HG02973 (cell line): ENCODE measurements at regions not wholly inside any gene's neighbourhood (a gene's known extent, or its start where the extent isn't known, plus 50 kb on each side); places are given as distances from the start of the nearest gene placed in this dataset.
A peak's percentile ranks its signal among the peaks of the same experiment; 100 is the strongest.
"Not testable (repeated sequence)": the region's sequence is repeated elsewhere in the genome, so short reads cannot be mapped to it uniquely, and the experiment has no call there.

Experiments
- ATAC-seq: cut with Tn5 transposase; IDR thresholded peaks from one replicate; pipeline ENCODE4 v1.9.1; 2021; ENCODE audit warnings: moderate library complexity; ENCODE audit not compliant: unreplicated experiment

- ATAC-seq, result no peak
Measured at GRCh38 chrX:78603908-78604307, 55.2 kb downstream of the RTL3 start.

- ATAC-seq, result no peak
Measured at GRCh38 chrX:78595901-78596502, 63.1 kb downstream of the RTL3 start.

- ATAC-seq, result no peak
Measured at GRCh38 chrX:78593701-78594100, 65.4 kb downstream of the RTL3 start.

GRCh38 chrX:78592030-78592429, 67.1 kb downstream of the RTL3 start:
- no peak for ATAC-seq

- ATAC-seq, result no peak
Measured at GRCh38 chrX:78574306-78574705, 84.8 kb downstream of the RTL3 start.

- no peak for ATAC-seq
Measured at GRCh38 chrX:78573630-78574029, 85.5 kb downstream of the RTL3 start.

- no peak for ATAC-seq
Measured at GRCh38 chrX:78571849-78572248, 87.3 kb downstream of the RTL3 start.

GRCh38 chrX:78555401-78555980, 103.6 kb downstream of the RTL3 start:
- no peak for ATAC-seq

GRCh38 chrX:78552628-78553027, 106.5 kb downstream of the RTL3 start:
- ATAC-seq, result not testable (repeated sequence)

- ATAC-seq, result no peak
Measured at GRCh38 chrX:78548012-78548411, 111.1 kb downstream of the RTL3 start.

GRCh38 chrX:78545233-78545632, 113.9 kb downstream of the RTL3 start:
- ATAC-seq, result no peak

GRCh38 chrX:78543281-78543680, 115.8 kb downstream of the RTL3 start:
- no peak for ATAC-seq

GRCh38 chrX:78540171-78540570, 119.0 kb downstream of the RTL3 start:
- no peak for ATAC-seq

GRCh38 chrX:78534221-78534620, 124.9 kb downstream of the RTL3 start:
- no peak for ATAC-seq

GRCh38 chrX:78532363-78532762, 126.8 kb downstream of the RTL3 start:
- no peak for ATAC-seq

- no peak for ATAC-seq
Measured at GRCh38 chrX:78527818-78528217, 131.3 kb downstream of the RTL3 start.

GRCh38 chrX:78527263-78527662, 131.9 kb downstream of the RTL3 start:
- no peak for ATAC-seq

GRCh38 chrX:78522601-78523000, 136.5 kb downstream of the RTL3 start:
- ATAC-seq, result no peak

- ATAC-seq, result peak; percentile 83
Measured at GRCh38 chrX:78517124-78517523, 142.0 kb downstream of the RTL3 start.

GRCh38 chrX:78514852-78515251, 144.3 kb downstream of the RTL3 start:
- no peak for ATAC-seq

- ATAC-seq, result no peak
Measured at GRCh38 chrX:78513971-78514738, 145.0 kb downstream of the RTL3 start.

GRCh38 chrX:78506248-78506647, 152.9 kb downstream of the RTL3 start:
- no peak for ATAC-seq
